GM04504 (cell line): ENCODE measurements at regions not wholly inside any gene's neighbourhood (a gene's known extent, or its start where the extent isn't known, plus 50 kb on each side); places are given as distances from the start of the nearest gene placed in this dataset.
A peak's percentile ranks its signal among the peaks of the same experiment; 100 is the strongest.
"Not testable (repeated sequence)": the region's sequence is repeated elsewhere in the genome, so short reads cannot be mapped to it uniquely, and the experiment has no call there.

Source experiments
- DNase-seq: peaks from one replicate; pipeline ENCODE4 v3.0.0-alpha.2; 2012; ENCODE audit warnings: low read depth

GRCh38 chr2:57429831-57430230, 616.8 kb upstream of the VRK2 start:
- DNase-seq = no peak

- DNase-seq = no peak
Observed at GRCh38 chr2:57432528-57432927, 614.1 kb upstream of the VRK2 start.

GRCh38 chr2:57434441-57434840, 612.2 kb upstream of the VRK2 start:
- no peak for DNase-seq

- DNase-seq = no peak
Observed at GRCh38 chr2:57434972-57435371, 611.6 kb upstream of the VRK2 start.

DNA sequence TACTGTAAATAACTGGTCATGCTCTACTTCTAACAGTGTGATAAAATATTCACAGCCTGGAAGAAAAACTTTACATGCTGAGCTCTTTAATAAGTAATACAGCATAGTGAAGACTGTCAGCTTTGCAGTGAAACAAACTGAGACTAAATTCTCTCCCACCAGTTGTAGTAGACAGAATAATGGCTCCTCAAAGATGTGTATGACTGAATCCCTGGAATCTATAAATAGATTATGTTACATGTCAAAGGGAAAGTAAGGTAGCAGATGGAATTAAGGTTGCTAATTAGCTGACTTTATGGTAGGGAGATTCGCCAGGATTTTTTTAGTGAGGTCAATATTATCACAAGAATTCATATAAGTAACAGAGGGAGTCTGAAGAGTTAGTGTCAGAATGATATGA, 609.5 kb upstream of the VRK2 start:
- DNase-seq = no peak

GRCh38 chr2:57440437-57440836, 606.2 kb upstream of the VRK2 start:
- no peak for DNase-seq

- DNase-seq = no peak
Observed at GRCh38 chr2:57443086-57443485, 603.5 kb upstream of the VRK2 start.

GRCh38 chr2:57443973-57444521, 602.6 kb upstream of the VRK2 start:
- DNase-seq = peak; percentile 69

DNA sequence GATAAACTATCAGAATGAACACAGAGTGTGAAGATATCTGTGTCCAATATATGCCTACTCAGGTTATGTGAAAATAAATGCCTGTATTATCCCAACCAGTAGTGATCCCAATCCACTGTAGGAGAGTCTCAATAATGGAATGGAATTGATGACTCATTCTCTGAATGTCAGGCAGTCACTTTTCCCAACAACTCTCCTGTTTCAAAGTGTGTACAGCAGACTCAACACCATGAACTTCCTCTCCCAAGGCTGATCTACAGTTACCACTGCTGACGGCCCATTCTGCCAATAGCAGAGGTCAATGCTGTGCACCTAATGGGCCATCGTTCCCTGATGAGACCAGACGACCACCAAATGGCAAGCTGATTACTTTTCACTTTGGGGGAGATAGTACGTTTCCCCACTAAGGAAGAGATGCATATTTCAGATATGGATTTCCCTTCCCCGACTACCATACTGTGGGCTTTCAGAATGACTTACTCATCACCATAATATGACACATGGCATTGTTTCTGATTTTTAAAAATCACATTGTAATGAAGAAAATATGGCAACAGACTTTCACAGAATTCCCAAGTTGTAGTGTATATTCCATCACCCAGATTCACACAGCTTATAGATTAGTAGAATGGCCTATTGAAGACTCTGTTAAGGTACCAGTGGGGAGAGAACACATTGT, 601.7 kb upstream of the VRK2 start:
- DNase-seq = no peak

GRCh38 chr2:57448816-57449215, 597.8 kb upstream of the VRK2 start:
- no peak for DNase-seq

GRCh38 chr2:57450170-57450569, 596.4 kb upstream of the VRK2 start:
- no peak for DNase-seq

GRCh38 chr2:57452634-57453033, 594.0 kb upstream of the VRK2 start:
- DNase-seq = no peak

GRCh38 chr2:57453945-57454344, 592.7 kb upstream of the VRK2 start:
- DNase-seq = no peak

DNA sequence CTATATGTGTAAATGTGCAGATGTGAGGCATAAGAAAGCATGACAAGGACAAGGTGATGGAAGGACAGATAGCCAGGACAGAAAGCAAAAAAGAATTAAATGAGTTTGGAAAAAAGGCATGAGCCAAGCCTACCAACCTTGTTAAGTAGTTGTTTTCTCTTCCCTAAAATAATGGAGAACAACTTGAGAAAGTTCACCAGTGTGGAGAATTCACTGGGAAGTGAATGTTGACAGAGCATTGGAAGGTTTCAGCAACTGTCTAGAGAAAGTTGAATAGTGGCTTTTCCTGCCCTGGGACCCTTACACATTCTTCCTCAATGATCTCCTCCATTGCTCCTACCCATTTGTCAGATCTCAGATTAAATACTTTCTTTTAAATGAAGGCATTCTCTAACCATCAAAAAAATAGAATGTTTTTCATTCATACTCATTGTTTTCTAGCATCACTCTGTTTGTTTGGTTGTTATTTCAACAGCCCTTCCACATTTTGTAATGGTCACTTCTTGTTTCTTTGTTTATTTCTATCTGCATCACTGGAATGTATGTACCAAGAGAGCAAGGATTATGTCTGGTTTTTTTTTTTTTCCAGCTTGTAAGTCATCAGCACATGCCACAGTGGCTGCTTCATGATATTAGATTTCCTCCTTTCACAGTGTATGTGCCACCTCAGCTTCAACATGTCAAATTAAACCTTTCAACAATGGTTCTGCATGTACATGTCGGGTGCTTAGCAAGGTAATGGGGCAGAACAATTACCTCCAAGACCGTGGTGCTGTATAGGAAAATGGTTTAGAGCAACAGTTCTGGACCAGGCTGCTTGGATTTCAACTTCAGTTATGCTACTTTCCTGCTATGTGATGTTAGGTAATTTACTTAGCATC, 586.0 kb upstream of the VRK2 start:
- DNase-seq = no peak

GRCh38 chr2:57461624-57462023, 585.0 kb upstream of the VRK2 start:
- no peak for DNase-seq

DNA sequence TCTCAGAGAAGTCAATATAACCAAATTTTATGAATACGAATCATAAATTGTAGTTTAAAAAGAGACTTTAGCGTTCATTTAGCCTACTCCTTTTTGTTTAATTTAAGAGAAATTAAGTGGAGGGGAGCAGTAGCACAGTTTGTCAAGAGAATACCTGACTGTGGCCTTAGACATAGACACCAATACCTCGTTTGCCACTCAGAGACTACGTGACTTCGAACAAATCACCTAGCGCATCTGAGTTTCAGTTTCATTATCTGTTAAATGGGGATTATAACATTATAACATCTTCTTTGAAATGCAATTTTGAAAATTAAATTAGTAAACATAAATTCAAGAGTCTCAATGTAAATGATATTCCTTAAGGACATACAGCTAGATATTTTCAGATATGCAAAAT, 581.5 kb upstream of the VRK2 start:
- DNase-seq = no peak

- DNase-seq = no peak
Observed at GRCh38 chr2:57465967-57466366, 580.6 kb upstream of the VRK2 start.

GRCh38 chr2:57475391-57475790, 571.2 kb upstream of the VRK2 start:
- DNase-seq = no peak

- no peak for DNase-seq
Observed at GRCh38 chr2:57479981-57480380, 566.6 kb upstream of the VRK2 start.

GRCh38 chr2:57488061-57488460, 558.5 kb upstream of the VRK2 start:
- no peak for DNase-seq

GRCh38 chr2:57490741-57491140, 555.9 kb upstream of the VRK2 start:
- no peak for DNase-seq

DNA sequence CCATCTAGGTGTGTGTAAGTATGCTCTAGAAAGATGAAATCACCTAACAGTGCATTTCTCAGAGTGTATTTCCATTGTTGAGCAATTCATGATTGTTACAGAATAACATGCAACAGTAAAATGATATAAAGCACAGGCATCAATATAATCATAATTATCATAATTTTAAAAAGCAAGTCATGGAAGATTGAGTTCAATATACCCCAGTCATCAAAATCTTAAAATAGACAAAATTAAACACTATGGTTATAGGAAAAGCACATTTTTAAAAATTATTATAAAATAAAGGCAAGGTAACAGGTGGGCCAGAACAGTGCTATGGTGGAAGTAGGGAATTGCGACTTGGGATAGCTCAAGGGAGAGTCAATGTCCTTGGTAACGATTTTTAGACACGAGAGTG, 555.4 kb upstream of the VRK2 start:
- DNase-seq = no peak

GRCh38 chr2:57493966-57494365, 552.6 kb upstream of the VRK2 start:
- not testable (repeated sequence) for DNase-seq
